Urinary bladder (tissue), 3 donors: ENCODE measurements at regions not wholly inside any gene's neighbourhood (a gene's known extent, or its start where the extent isn't known, plus 50 kb on each side); places are given as distances from the start of the nearest gene placed in this dataset.
"Not testable (repeated sequence)": the region's sequence is repeated elsewhere in the genome, so short reads cannot be mapped to it uniquely, and the experiment has no call there.

Source experiments
- DNase-seq: peaks from one replicate; pipeline ENCODE4 v3.0.0-alpha.2; 2015; ENCODE audit errors: extremely low spot score
- H3K27ac ChIP-seq: one replicate; pipeline ENCODE4 v1.5.1; 2013; ENCODE audit warnings: low read depth, mild to moderate bottlenecking, moderate library complexity
- H3K36me3 ChIP-seq: one replicate; pipeline ENCODE4 v1.6.1; 2013; ENCODE audit warnings: mild to moderate bottlenecking, moderate library complexity; ENCODE audit not compliant: insufficient read depth
- H3K4me1 ChIP-seq: one replicate; pipeline ENCODE4 v1.6.1; 2013; ENCODE audit warnings: mild to moderate bottlenecking, moderate library complexity; ENCODE audit not compliant: insufficient read depth
- H3K4me3 ChIP-seq: one replicate; pipeline ENCODE4 v1.5.1; 2013; ENCODE audit warnings: low read depth, low read length
- WGBS: extraction: QIAGEN DNeasy Blood & Tissue Kit; methylation state at CpG from one replicate; pipeline ENCODE4 v1.1.7; 2013; 5-methylcytosine and 5-hydroxymethylcytosine counted together
- donor health status: healthy with polysubstance abuse.
- donor health status: healthy.

DNA sequence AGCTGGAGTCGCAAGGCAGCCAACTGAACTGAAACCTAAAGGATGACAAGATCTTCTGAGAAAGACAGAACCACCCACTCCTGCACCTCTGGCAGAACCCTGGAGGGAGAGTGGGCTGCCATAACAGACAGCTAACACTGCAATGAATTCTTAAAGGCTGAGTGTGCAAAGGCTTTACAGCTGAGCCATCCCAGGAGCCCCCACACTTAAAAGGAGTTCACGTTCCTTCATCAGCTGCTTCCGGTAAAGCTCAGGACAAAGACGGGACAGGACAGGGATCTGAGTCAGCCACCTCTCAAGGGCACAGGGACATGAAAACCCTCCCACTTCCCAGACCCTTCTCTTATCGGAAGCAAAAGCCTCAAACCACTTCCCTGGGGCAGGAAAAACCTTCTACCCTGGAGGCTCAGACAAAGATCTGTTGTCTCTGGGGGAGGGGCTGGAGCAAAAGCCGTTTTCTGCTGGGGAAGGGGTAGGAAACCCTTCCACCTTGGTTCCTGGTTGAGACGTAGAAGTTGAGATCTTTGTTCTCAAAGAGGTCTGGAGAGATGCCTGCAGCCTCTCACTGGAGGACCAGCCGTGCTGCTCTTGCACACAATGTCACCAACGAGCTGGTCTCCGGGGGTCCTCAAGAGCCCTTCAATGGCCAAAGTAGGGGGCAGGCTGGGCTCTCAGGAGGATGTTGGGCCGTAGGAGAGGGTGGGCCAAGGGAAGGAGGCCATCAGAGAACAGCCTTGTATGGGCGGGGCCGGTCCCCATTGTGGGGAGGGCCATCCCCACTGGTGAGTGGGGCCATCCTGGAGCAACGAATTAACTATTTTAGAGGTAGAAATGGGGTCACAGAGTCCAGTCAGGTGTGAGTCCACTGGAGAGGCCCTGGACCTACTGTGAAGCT lies 452.4 kb downstream of the PTPRU start:
- no peak overlapping the region for H3K27ac ChIP-seq
- no peak for DNase-seq
- H3K4me3 ChIP-seq, result no peak overlapping the region
- no peaks in the 10 kb centered on the region for H3K4me1 ChIP-seq
- no peaks in the 10 kb centered on the region for H3K36me3 ChIP-seq
- whole genome bisulfite sequencing, result 42% methylated on average over 14 of the region's 14 CpGs

DNA sequence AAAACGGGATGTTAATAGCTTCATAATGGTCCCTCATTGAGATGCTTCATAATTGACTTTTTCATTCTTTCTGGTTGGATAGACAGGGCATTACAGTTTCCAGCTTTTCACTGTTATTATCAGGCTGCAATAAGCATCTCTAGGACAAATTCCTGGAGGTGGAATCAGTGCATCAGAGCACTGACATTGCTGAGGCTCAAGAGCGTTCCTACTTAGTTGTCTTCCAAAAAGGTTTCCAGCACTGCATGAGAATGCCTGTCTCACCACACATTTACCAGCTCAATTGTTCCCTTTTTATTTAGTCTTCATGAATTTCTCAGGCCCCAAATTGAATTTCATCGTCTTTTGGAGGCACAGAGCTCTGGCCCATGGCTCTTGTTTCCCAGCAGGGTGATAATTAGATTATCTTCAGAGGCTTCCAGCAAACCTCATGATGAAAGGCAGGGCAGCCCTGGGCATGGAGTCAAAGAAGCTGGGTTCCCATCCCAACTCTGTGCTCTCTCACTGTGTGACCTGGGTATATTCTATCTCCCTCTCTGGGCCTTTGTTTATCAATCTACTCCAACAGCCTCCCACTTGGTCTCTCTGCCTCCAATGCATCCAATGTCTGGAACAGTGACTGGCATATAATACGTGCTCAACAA lies 451.4 kb downstream of the PTPRU start:
- no peak overlapping the region for H3K27ac ChIP-seq
- DNase-seq, result no peak
- 56% methylated on average over 4 of the region's 4 CpGs for WGBS

DNA sequence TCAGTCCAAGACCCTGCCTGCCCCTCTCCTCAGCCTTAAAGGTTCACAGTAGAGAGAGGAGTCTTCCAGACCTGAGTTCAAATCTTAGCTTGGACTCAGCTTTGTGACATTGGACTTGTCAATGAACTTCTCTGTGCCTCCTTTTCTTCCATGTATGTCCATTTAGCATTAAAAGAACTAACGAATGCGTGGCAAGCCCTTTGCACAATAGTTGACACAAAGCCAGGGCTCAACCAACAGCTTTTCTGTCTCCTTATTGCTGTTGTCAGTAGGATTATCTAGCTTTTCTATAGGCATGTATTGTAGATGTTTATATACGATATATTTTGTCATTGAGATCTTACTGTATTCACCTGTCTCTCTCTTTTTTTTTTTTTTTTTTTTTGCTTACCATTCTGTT lies 450.8 kb downstream of the PTPRU start:
- 55% methylated on average over 3 of the region's 3 CpGs for WGBS
- no peaks in the 10 kb centered on the region for H3K4me1 ChIP-seq
- H3K27ac ChIP-seq, result no peak overlapping the region
- DNase-seq, result no peak
- H3K36me3 ChIP-seq, result no peaks in the 10 kb centered on the region
- H3K4me3 ChIP-seq, result no peak overlapping the region

More for the DNA sequence above, 451.4 kb downstream of the PTPRU start:
- H3K36me3 ChIP-seq, result no peaks in the 10 kb centered on the region
- no peak overlapping the region for H3K4me3 ChIP-seq
- H3K4me1 ChIP-seq, result no peaks in the 10 kb centered on the region

DNA sequence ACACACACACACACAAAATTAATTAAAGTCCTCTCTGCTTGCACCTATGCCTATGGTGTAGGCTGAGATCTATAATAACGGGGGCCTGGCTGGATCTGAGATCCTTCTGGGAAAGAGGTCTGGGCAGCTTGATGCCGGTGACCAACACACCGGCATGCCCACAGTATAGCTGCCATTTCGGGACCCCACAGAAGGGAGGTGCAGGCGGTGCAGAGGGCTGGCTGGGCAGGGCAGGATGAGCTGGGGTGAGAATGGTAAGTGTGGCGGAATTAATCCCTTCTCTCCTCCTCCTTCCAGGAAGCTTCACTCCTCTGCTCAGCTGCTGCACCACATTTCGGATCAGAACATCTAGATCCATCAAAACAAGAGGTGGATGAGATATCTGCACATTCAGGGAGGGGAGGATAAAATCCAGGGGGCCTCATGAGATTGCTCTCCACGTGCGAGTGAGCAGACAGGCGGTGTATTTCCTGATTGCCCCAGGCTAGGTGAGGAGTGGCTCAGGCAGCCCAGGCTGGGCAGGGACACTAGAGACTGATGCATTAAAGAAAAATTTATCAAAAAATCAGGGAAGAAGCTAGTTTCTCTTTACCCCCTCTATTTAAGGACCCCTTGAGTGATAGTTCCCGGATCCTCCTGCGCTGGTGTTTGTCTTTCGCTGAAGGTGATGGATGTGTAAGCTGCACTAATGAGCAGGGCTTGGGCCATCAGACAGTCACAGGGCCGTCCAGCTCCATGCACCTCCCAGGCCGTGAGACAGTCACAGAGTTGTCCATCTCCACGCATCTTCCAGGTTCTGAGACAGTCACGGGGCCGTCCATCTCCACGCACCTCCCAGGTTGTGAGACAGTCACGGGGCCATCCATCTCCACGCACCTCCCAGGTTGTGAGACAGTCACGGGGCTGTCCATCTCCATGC lies 449.9 kb downstream of the PTPRU start:
- Histone ChIP-seq H3K36me3 (no peaks in the 10 kb centered on the region), H3K4me3 (no peak overlapping the region), H3K4me1 (no peaks in the 10 kb centered on the region), H3K27ac (no peak overlapping the region)
- 62% methylated on average over 22 of the region's 22 CpGs for WGBS
- DNase-seq, result no peak

- H3K36me3 ChIP-seq, result no peaks in the 10 kb centered on the region
- no peak for DNase-seq
- H3K4me3 ChIP-seq, result no peak overlapping the region
- no peak overlapping the region for H3K27ac ChIP-seq
- H3K4me1 ChIP-seq, result no peaks in the 10 kb centered on the region
- 47% methylated on average over 3 of the region's 3 CpGs for WGBS
These were observed 449.1 kb downstream of the PTPRU start for GRCh38 chr1:29685387-29685786.

DNA sequence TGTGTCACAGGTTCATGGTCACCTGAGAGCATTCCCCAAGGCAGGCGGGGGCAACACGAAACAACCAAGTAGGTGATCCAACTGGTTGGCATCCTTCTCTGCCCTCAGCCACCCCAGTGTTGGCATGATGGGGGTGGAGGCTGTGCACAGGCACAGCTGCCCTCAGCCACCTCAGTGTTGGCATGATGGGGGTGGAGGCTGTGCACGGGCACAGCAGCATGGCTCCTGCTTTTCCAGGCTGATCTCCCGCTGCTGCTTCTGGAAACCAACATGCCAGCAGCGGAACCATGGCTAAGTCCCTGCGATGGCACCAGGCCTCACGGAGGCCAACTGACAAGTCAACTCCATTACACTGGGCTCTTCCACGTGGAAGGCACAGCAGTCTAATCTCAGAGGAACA lies 447.8 kb downstream of the PTPRU start:
- WGBS, result 88% methylated on average over 8 of the region's 8 CpGs
- Histone ChIP-seq H3K4me1 (no peaks in the 10 kb centered on the region), H3K27ac (no peak overlapping the region), H3K36me3 (no peaks in the 10 kb centered on the region), H3K4me3 (no peak overlapping the region)
- no peak for DNase-seq

DNA sequence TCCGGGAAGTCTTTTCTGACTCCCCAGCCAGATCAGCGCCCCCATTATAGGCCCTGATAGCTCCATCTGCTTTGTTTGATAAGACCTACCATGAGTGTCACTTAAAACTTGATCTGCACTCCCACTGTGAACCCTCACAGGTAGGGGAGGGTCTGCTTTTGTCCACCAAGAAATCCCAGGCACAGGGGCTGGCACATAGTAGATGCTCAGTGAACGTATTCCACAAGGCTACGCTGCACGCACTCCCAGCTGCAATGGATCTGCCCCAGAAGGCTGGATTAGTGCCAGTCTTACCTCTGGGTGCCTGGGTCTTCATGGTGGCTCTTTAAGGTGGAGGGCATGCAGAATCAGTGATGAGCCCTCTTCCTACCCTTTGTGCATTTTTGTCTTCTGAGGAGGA lies 447.1 kb downstream of the PTPRU start:
- Histone ChIP-seq H3K36me3 (no peaks in the 10 kb centered on the region), H3K4me1 (no peaks in the 10 kb centered on the region), H3K4me3 (no peak overlapping the region), H3K27ac (no peak overlapping the region)
- no peak for DNase-seq
- 72% methylated on average over 5 of the region's 5 CpGs for WGBS

- 9% methylated on average over 3 of the region's 3 CpGs for WGBS
- H3K4me3 ChIP-seq, result no peak overlapping the region
- no peaks in the 10 kb centered on the region for H3K36me3 ChIP-seq
- H3K27ac ChIP-seq, result no peak overlapping the region
- no peaks in the 10 kb centered on the region for H3K4me1 ChIP-seq
- DNase-seq, result no peak
These were observed 446.6 kb downstream of the PTPRU start for GRCh38 chr1:29682919-29683295.

DNA sequence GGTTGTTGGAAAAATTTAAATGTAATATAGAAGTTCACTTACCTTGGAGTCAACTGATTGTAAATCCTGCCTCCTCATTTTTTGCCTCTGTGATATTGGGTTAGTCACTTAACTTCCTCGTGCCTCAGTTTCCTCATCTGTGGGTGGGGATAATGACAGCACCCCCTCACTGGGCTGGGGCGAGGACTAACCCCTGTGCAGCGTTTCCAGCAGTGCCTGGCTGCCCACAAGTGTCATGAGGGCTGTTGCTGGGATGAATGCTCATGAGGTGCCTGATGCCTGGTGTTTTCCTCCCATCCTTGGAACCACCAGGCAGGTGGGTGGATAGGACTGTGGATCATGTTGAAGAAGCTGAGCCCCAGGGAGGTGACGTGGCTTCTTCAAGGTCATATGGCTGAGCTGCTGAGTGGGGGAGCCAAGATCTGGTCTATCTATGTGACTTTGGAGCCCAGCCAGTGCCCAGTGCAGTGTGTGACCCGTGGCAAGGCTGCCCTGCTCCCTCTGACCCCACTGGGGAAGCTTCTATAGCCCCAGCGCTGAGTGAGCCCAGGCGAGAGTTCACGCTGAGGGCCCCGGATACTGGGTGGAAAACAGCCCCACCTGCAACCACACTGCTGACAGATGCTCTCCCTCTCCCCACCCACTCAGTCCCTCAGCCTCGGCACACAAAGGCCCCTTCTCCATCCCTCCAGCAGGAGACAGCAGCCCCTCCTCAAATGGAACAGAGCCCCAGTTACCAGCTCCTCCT lies 446.0 kb downstream of the PTPRU start:
- Histone ChIP-seq H3K4me1 (no peaks in the 10 kb centered on the region), H3K27ac (no peak overlapping the region), H3K36me3 (no peaks in the 10 kb centered on the region), H3K4me3 (no peak overlapping the region)
- DNase-seq, result no peak
- WGBS, result 36% methylated on average over 10 of the region's 10 CpGs

- H3K4me1 ChIP-seq, DNase-seq, H3K27ac ChIP-seq, H3K4me3 ChIP-seq, H3K36me3 ChIP-seq: not testable (repeated sequence)
- WGBS, result 72% methylated on average over 6 of the region's 6 CpGs
These were observed 445.1 kb downstream of the PTPRU start for GRCh38 chr1:29681416-29681815.

- H3K4me1 ChIP-seq, result no peaks in the 10 kb centered on the region
- H3K4me3 ChIP-seq, result no peak overlapping the region
- 90% methylated on average over 11 of the region's 11 CpGs for WGBS
- DNase-seq, result no peak
- no peak overlapping the region for H3K27ac ChIP-seq
- H3K36me3 ChIP-seq, result no peaks in the 10 kb centered on the region
These were observed 443.7 kb downstream of the PTPRU start for GRCh38 chr1:29679828-29680558.

DNA sequence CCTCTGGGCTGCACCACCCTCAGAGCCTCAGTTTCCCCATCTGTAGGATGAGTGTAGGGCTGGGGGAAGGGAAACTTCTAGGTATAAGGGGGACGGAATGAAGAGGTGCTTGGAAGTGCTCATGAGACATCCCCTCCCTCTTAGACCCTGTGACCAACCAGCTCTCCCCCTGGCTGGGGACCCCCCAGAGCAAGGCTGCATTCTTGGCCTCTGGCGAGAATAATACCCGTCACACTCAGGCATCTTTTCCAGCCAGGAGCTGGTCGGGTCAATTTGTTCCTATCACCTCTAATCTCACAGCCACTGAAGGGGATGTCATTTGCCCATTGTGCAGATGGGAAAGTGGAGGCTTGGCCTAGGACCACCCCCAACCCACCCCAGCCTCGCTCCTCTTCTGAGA lies 443.0 kb downstream of the PTPRU start:
- Histone ChIP-seq H3K36me3 (no peaks in the 10 kb centered on the region), H3K4me1 (no peaks in the 10 kb centered on the region), H3K4me3 (no peak overlapping the region), H3K27ac (no peak overlapping the region)
- no peak for DNase-seq
- 85% methylated on average over 5 of the region's 5 CpGs for WGBS
